Suprapubic skin (tissue), 3 donors: ENCODE measurements at regions not wholly inside any gene's neighbourhood (a gene's known extent, or its start where the extent isn't known, plus 50 kb on each side); places are given as distances from the start of the nearest gene placed in this dataset.

Experiments
- CTCF ChIP-seq, 2 donors: fragments of 200-600 bp in 1 of 2; fragments of 450-650 bp in 1 of 2; sonication (generic) in 1 of 2; IDR thresholded peaks; one replicate each; pipeline ENCODE4 v1.5.1; 2016 to 2019; ENCODE audit warnings: antibody characterized with exemption in 2 of 2, mild to moderate bottlenecking in 1 of 2, moderate library complexity in 1 of 2
- POLR2AphosphoS5 ChIP-seq, 3 donors: sonication (generic); formaldehyde crosslinking; IDR thresholded peaks; one replicate each; pipeline ENCODE4 v1.6.1; 2017; ENCODE audit warnings: antibody characterized with exemption in 3 of 3

DNA sequence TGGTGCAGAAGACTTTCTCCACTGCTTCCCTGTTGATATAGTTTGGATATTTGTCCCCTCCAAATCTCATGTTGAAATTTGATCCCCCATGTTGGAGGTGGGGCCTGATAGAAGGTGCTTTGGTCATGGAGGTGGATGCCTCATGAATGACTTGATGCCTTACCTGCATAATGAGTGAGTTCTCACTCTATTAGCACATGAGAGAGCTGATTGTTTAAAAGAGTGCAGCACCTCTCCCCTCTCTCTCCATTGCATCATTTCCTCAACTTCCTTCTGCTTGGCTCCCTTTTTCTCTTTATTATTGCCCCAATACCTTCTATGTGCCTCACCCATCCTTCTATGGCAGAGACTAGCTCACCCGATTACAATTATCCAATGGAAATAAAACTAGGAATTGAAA lies 90.8 kb upstream of the COX10 start:
- TF ChIP-seq CTCF (IDR thresholded peaks at IDR 0.05), result no peak
- TF ChIP-seq POLR2AphosphoS5 (IDR thresholded peaks at IDR 0.05), result no peak
